Dedifferentiated amniotic fluid mesenchymal stem cell (primary cell): ENCODE measurements at regions not wholly inside any gene's neighbourhood (a gene's known extent, or its start where the extent isn't known, plus 50 kb on each side); places are given as distances from the start of the nearest gene placed in this dataset.

Source experiments
- DNase-seq: peaks from one replicate; pipeline ENCODE4 v3.0.0-alpha.2; 2016; ENCODE audit errors: extremely low spot score

DNA sequence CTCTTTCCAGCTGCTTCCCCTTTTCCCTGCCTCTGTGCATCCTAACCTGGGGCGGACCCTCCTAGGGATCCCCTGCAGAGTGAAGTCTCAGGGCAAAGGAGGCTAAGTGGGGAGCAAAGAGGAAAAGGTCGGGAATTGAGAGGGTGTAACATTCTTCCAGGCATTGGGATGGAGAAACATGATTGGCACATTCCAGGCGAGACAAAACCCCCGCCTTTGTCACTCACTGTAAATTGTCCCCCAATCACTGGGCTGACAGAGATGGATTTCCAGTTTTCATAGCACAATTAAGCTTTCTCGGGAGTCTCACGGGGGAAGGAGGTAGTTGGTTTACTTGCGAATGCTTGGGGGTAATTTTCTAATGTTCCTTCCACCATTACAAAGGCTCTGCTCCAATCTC lies 74.9 kb downstream of the MIAT start:
- DNase-seq: no peak

GRCh38 chr22:26734339-26735018 lies 77.1 kb downstream of the MIAT start:
- no peak for DNase-seq

- DNase-seq: no peak
These were observed 77.6 kb downstream of the MIAT start for GRCh38 chr22:26735019-26735409.

- DNase-seq: no peak
These were observed 79.9 kb downstream of the MIAT start for GRCh38 chr22:26737262-26737661.

- no peak for DNase-seq
These were observed 82.9 kb downstream of the MIAT start for GRCh38 chr22:26740253-26740652.

- no peak for DNase-seq
These were observed 85.8 kb downstream of the MIAT start for GRCh38 chr22:26743149-26743548.

DNA sequence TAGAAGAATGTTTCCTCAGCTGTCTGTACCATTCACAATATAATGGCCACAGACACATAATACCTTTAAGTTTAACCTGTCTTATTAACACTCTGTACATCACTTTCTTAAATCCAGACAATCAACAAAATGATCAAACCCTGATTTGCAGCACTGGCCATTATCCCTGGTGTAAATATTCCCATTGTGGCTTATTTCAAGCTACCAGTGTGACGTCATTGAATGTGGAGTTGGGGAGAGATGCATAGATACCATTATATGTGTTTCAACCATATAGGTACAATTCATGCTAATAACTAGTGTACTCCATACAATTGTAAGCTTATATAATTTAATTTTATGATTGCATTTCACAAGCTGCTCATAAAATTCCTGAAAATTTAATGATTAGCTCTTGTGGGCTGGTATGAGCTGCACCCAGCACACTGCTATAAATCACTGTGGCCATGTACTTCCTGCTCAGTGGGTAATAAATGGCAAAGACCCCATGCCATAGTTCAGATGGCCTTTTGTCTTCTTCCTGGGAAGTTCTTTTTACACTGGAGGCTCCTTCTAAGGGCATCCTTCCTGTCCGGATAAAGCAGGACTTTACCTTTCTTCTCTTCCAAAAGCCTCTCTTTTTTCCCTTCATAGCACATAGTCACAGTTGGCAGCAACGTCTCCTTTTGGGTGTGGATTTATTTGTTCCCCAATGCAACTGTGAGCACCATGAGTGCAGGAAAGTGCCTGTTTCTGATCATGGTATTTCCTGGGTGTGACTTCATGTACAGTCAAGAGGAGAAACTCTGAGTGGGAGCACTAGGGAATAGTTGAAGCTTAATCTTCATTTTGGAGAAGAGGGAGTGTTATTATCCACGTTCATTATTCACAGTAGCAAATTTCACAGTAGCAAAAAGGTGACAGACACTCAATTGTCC lies 87.8 kb downstream of the MIAT start:
- DNase-seq: no peak

DNA sequence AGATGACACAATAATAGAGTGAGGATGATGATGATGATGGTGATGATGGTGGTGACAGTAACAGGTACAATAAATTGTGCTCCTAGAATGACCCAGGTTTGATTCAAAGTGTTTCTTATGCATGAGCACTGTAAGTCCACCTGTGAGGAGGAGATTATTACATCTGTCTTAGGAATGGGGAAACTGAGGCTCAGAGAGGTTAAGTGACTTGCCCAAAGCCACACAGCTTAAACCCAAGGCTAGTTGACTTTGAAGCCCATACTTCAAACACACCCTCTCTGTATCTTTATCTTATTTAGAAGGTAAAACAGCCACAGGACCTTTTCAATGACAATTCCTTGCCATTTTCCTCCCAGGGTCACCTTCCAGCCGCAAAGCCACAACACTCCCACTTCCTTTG lies 88.9 kb downstream of the MIAT start:
- no peak for DNase-seq

DNA sequence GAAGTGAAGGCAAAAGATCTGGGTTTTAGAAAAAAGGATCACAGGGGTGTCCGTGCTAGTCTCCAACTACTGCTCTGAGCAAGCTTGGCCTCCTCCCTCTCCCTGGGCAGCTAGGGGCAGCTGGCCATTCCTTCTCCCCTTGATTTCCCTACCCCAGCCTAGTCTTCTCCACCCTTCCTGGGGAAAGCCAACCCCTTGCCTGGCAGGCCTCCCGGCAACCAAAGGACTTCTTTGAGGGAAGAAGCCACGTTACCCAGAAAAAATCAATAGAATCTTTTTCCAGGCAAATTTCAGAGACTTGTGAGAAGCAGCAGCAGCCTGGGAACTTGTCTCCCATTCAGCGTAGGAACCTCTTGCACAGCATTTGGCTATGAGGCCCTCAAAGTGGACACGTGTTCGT lies 91.5 kb downstream of the MIAT start:
- no peak for DNase-seq

GRCh38 chr22:26751217-26751616 lies 93.8 kb downstream of the MIAT start:
- no peak for DNase-seq

DNA sequence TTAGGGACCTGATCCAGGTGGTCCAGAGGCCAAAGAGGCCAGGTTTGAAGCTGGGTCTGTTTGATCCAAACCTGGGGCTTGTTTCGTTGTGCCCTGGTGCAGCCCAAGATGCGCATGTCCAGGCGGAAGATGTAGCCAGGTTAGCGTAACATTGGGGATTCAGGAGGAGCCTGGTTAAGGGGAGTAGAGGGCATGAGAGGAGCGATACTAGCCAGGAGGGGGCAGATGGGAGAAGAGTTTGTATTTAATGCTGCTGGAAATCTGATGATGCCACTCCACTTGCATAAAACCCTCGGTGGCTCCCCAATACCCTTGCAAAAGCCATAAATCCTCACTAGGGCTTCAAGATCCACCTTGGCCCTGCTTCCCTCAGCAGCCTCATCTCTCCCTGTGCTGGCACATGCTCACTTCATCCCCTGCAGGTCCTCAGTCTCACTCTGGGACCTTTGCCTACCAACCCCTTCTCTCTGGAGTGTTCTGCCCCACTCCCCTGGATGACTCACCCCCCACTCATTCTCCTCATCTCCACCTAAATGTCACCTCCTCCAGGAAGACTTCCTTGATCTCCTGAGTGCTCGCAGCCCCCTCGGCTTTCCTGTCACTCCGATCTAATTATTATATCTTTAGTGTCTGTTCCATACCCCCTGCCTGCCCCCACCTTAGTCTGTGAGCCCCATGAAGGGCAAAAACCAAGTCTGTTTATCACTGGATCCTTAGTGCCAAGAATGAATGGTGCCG lies 95.9 kb downstream of the MIAT start:
- no peak for DNase-seq

DNA sequence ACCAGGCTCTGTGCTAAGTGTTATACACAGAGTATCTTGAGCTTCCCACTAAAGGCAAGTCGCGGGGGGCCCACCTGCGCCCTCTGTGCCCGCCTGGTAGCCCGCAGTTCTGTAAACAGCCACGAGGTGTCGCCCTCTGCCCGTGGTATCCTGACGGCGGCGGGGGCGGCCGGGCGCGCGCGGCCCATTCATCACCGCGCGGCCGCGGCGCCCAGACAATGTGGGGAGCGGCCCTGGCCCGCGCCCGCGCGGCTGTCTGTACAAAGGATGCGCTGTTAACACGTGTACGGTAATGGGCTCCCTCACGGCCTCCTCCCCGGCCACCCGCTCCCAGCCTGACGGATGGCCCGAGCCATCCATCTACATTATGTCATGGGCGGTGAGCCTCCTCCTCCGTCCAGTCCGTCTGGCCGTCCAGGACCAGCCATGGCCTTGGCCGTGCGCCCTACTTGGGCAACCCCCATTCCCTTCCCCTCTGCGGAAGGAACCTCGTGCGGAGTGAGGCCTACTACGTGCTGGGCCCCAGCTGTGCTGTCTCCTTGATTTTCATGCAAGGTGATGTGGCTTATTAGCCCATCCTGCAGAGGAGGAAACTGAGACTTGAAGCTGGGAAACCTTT lies 99.4 kb downstream of the MIAT start:
- DNase-seq: no peak

DNA sequence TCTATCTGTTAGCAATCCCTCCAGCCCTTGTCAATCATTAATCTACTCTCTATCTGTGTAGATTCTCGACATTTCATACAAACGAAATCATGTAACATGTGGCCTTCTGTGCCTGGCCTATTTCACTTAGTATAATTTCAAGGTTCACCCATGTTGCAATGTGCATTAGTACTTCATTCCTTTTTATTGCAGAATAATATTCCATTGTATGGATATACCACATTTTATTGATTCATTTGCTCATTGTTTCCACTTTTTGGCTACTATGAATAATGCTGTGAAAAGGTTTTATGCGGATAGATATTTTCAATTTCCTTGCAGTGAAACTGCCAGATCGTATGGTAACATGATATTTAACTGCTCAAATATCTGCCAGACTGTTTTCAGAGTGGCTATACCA lies 100.1 kb downstream of the MIAT start:
- DNase-seq: no peak

- DNase-seq: no peak
These were observed 105.4 kb downstream of the MIAT start for GRCh38 chr22:26762503-26763472.

DNA sequence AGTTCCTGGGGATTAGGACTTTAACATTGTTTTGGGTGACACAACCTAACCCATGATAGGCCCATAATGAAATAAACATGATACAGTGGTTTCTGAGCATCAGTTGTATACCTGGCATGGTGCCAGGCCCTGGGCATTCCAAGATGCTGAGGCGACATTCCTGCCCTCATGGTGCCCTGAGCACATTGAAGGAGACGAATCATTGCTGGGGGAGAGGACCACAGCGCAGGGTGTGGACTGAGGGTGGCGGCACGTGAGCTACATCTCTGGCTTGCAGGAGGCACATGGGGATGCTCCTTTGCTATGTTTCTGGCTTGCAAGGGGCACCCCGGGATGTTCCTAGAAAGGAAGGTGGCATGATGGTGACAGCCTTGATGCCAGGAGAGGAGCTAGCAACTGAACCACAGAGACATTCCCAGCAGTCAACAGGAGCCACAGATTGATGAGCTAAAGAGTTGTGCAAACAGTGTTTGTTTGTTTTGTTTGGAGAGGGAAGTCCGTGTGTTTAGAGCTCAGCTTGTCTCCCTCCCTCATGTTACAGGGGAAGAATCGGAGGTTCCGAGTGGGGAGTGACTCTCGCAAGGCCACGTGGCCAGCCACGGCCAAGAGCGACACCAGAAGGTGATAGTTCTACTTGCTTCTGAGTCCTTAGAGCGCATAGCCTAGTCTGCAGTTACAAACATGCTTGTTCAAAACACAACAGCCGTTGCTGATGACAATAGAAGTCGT lies 106.4 kb downstream of the MIAT start:
- DNase-seq: no peak

GRCh38 chr22:26766510-26767350 lies 109.3 kb downstream of the MIAT start:
- DNase-seq: no peak

GRCh38 chr22:26767351-26768155 lies 110.2 kb downstream of the MIAT start:
- DNase-seq: no peak

GRCh38 chr22:26768156-26768515 lies 110.7 kb downstream of the MIAT start:
- no peak for DNase-seq

DNA sequence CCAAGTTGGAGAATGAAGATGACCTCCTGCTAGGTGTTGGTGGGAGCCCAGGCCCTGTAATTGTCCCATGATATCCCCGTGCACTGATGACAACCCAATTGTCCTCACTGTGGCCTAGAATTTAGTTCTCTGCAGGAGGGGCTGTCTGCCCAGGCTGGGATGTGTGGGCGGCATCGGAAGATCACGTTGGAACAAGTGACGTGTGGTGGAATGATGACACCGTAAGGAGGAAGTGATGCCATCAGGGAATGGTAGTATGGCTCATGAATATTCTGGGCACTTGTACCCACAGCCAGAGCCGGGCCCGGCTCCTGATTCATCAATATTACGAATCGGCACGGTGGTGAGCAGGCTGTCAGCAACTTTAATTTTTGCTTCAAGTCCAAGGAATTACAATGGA lies 111.6 kb downstream of the MIAT start:
- no peak for DNase-seq
